CD14-positive monocyte (primary cell): ENCODE measurements at regions not wholly inside any gene's neighbourhood (a gene's known extent, or its start where the extent isn't known, plus 50 kb on each side); places are given as distances from the start of the nearest gene placed in this dataset.

Source experiments
- DNase-seq, 3 donors: peaks; one replicate each; pipeline ENCODE4 v3.0.0-alpha.2; 2011 to 2022
- H2AFZ ChIP-seq: 2 replicates; pipeline ENCODE4 v1.6.0; 2012; ENCODE audit warnings: mild to moderate bottlenecking, low read depth, low read length, inconsistent platforms; ENCODE audit not compliant: insufficient read depth, poor library complexity, severe bottlenecking
- H3K27ac ChIP-seq, 2 donors: 1 replicate in 1 of 2; 2 replicates in 1 of 2; pipeline ENCODE4 v1.5.1; 2012 to 2013; ENCODE audit warnings: low read length in 2 of 2, control low read depth in 1 of 2, inconsistent platforms in 1 of 2, low read depth in 1 of 2, mild to moderate bottlenecking in 1 of 2
- H3K27me3 ChIP-seq, 2 donors: one replicate each; pipeline versions ENCODE4 v1.6.0 to v1.6.1; 2011 to 2013; ENCODE audit warnings: low read length in 2 of 2; ENCODE audit not compliant: control insufficient read depth in 2 of 2, insufficient read depth in 2 of 2
- H3K36me3 ChIP-seq, 2 donors: replicated peaks in 1 of 2; 1 replicate in 1 of 2; 2 replicates in 1 of 2; pipeline versions ENCODE4 v1.5.1 to v1.6.1; 2012 to 2013; ENCODE audit warnings: low read length in 2 of 2, control low read depth in 1 of 2, inconsistent platforms in 1 of 2, mild to moderate bottlenecking in 1 of 2; ENCODE audit not compliant: insufficient read depth in 2 of 2, control insufficient read depth in 1 of 2
- H3K4me1 ChIP-seq, 2 donors: 1 replicate in 1 of 2; 2 replicates in 1 of 2; pipeline versions ENCODE4 v1.5.1 to v1.6.1; 2012 to 2013; ENCODE audit warnings: low read length in 2 of 2, control low read depth in 1 of 2, inconsistent platforms in 1 of 2, mild to moderate bottlenecking in 1 of 2, moderate library complexity in 1 of 2; ENCODE audit not compliant: insufficient read depth in 2 of 2, control insufficient read depth in 1 of 2
- H3K4me2 ChIP-seq: replicated peaks from 2 replicates; pipeline ENCODE3; 2012; ENCODE audit warnings: low read length, moderate library complexity, mild to moderate bottlenecking; ENCODE audit not compliant: poor library complexity, severe bottlenecking; ENCODE audit errors: extremely low read depth
- H3K4me3 ChIP-seq, 3 experiments: fragments of 200-600 bp in 1 of 3; sonication (generic) in 1 of 3; replicated peaks in 1 of 3; 1 replicate in 2 of 3; 2 replicates in 1 of 3; pipeline ENCODE4 v1.5.1; 2011 to 2013; ENCODE audit warnings: low read length in 3 of 3, mild to moderate bottlenecking in 3 of 3, control low read depth in 2 of 3, low read depth in 2 of 3, inconsistent platforms in 1 of 3, moderate library complexity in 1 of 3
- H3K79me2 ChIP-seq: 2 replicates; pipeline ENCODE4 v1.6.0; 2012; ENCODE audit warnings: mild to moderate bottlenecking, control low read depth, inconsistent platforms, low read length, moderate library complexity; ENCODE audit not compliant: insufficient read depth
- H3K9ac ChIP-seq: 2 replicates; pipeline ENCODE4 v1.6.0; 2017; ENCODE audit warnings: low read length, mild to moderate bottlenecking; ENCODE audit not compliant: insufficient read depth, poor library complexity, severe bottlenecking
- H3K9me3 ChIP-seq, 2 donors: replicated peaks in 1 of 2; 1 replicate in 1 of 2; 2 replicates in 1 of 2; pipeline versions ENCODE4 v1.5.1 to v1.6.1; 2012 to 2013; ENCODE audit warnings: low read length in 2 of 2, control low read depth in 1 of 2; ENCODE audit not compliant: control insufficient read depth in 1 of 2, insufficient read depth in 1 of 2
- H4K20me1 ChIP-seq: 2 replicates; pipeline ENCODE4 v1.6.0; 2012; ENCODE audit warnings: mild to moderate bottlenecking, low read length, control low read depth, moderate library complexity; ENCODE audit not compliant: insufficient read depth
- H3K27ac Mint-ChIP-seq, 7 donors: one replicate each; pipeline ENCODE4 v1.8.0; 2020; ENCODE audit warnings: mild to moderate bottlenecking in 7 of 7, mixed read lengths in 7 of 7, moderate library complexity in 6 of 7, inconsistent platforms in 2 of 7
- H3K27me3 Mint-ChIP-seq, 3 donors: one replicate each; pipeline ENCODE4 v1.8.0; 2021 to 2022; ENCODE audit warnings: low read depth in 3 of 3, mild to moderate bottlenecking in 3 of 3, mixed read lengths in 3 of 3, moderate library complexity in 3 of 3, inconsistent platforms in 1 of 3
- H3K36me3 Mint-ChIP-seq, 2 donors: one replicate each; pipeline ENCODE4 v1.8.0; 2020; ENCODE audit warnings: mixed read lengths in 2 of 2, inconsistent platforms in 1 of 2, mild to moderate bottlenecking in 1 of 2
- H3K4me1 Mint-ChIP-seq: one replicate; pipeline ENCODE4 v1.8.0; 2020; ENCODE audit warnings: mild to moderate bottlenecking, mixed read lengths
- H3K4me3 Mint-ChIP-seq, 2 donors: one replicate each; pipeline ENCODE4 v1.8.0; 2020; ENCODE audit warnings: mild to moderate bottlenecking in 2 of 2, mixed read lengths in 2 of 2, moderate library complexity in 1 of 2
- H3K9me3 Mint-ChIP-seq, 7 donors: one replicate each; pipeline ENCODE4 v1.8.0; 2020 to 2022; ENCODE audit warnings: mixed read lengths in 7 of 7, mild to moderate bottlenecking in 6 of 7, moderate library complexity in 6 of 7, inconsistent platforms in 2 of 7
- WGBS: methylation state at CpG from one replicate; pipeline ENCODE4 v1.1.5; 2013; ENCODE audit warnings: missing lambda C conversion rate; ENCODE audit not compliant: insufficient coverage; 5-methylcytosine and 5-hydroxymethylcytosine counted together
- intact Hi-C, 2 donors: fragments of 100-400 bp; cut with micrococcal nuclease; formaldehyde crosslinking; loops; one replicate each; pipeline versions ENCODE4 v1.15.0 to v1.15.1; 2023
- TF ChIP-seq, protein P1 (sequence below): fragments of 200-600 bp; IDR thresholded peaks from one replicate; pipeline ENCODE4 v1.8.0; 2022; ENCODE audit warnings: antibody characterized with exemption, mild to moderate bottlenecking

DNA sequence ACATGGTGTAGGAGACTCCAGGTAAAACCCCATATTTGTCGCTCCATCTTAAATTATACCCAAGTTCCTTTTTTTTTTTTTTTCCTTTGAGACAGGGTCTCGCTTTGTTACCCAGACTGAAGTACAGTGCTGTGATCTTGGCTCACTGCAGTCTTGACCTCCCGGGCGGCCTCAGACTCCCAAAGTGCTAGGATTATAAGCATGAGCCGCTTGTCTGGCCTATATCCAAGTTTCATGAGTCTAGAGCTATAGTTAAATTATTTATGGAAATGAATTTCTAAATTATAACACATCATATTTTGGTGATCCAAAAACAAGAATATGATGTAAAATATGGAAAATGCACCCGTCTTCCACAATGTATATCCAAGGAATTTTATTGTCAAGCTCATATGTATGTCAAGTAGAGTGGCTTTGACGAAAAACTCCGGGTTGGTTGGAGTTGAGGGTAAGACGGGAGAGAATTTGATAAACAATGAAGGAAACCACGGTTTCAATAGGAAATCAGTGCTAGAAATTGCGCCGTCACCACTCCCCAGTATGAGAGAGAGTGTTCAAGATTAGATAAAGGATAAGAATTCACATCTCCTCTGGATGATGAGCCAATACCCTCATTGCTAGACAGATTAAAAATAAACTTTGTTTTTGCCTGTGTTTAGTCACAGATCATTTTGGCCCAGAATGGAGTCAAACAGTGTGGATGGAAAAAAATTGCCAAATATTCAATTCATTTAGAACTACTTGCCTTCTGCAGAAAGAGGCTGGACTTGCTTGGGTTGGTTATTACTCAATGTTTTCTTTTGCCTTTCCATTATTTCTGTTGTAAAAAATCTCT is 209.2 kb upstream of the NR2F2 start:
- Histone ChIP-seq H3K27ac (no peak overlapping the region), H3K4me2 (no peak overlapping the region), H3K27me3 (no peaks in the 10 kb centered on the region), H3K4me3 (no peak overlapping the region), H2AFZ (no peak overlapping the region), H3K4me1 (no peaks in the 10 kb centered on the region), H3K79me2 (no peaks in the 10 kb centered on the region), H3K36me3 (no peaks in the 10 kb centered on the region), H3K9ac (no peak overlapping the region), H3K9me3 (peaks cover 0 to 3% of the 10 kb centered on the region in 2 donors), H4K20me1 (no peaks in the 10 kb centered on the region)
- Mint-ChIP-seq H3K9me3 (peaks cover 2 to 14% (median 7%) of the 10 kb centered on the region in 7 donors), H3K4me3 (no peak overlapping the region), H3K4me1 (no peaks in the 10 kb centered on the region), H3K27ac (no peak overlapping the region), H3K36me3 (no peaks in the 10 kb centered on the region), H3K27me3 (no peaks in the 10 kb centered on the region)
- no peak for DNase-seq
- intact Hi-C loops = no loop called here
- TF ChIP-seq, protein P1, sequence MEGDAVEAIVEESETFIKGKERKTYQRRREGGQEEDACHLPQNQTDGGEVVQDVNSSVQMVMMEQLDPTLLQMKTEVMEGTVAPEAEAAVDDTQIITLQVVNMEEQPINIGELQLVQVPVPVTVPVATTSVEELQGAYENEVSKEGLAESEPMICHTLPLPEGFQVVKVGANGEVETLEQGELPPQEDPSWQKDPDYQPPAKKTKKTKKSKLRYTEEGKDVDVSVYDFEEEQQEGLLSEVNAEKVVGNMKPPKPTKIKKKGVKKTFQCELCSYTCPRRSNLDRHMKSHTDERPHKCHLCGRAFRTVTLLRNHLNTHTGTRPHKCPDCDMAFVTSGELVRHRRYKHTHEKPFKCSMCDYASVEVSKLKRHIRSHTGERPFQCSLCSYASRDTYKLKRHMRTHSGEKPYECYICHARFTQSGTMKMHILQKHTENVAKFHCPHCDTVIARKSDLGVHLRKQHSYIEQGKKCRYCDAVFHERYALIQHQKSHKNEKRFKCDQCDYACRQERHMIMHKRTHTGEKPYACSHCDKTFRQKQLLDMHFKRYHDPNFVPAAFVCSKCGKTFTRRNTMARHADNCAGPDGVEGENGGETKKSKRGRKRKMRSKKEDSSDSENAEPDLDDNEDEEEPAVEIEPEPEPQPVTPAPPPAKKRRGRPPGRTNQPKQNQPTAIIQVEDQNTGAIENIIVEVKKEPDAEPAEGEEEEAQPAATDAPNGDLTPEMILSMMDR = no peak
- WGBS = 87% methylated on average over 4 of the region's 12 CpGs

GRCh38 chr15:96122077-96123027 is 208.1 kb upstream of the NR2F2 start:
- H3K4me3 Mint-ChIP-seq = no peak overlapping the region
- H3K9me3 Mint-ChIP-seq = peaks cover 2 to 18% (median 8%) of the 10 kb centered on the region in 7 donors
- H3K9ac ChIP-seq = no peak overlapping the region
- H3K36me3 ChIP-seq = no peaks in the 10 kb centered on the region
- H3K79me2 ChIP-seq = no peaks in the 10 kb centered on the region
- no peaks in the 10 kb centered on the region for H4K20me1 ChIP-seq
- intact Hi-C loops = no loop called here
- no peak for DNase-seq
- no peaks in the 10 kb centered on the region for H3K4me1 Mint-ChIP-seq
- WGBS = 89% methylated on average over 3 of the region's 5 CpGs
- H3K27ac ChIP-seq = no peak overlapping the region
- H2AFZ ChIP-seq = no peak overlapping the region
- peaks cover 0 to 2% (median 0%) of the 10 kb centered on the region in 3 donors for H3K27me3 Mint-ChIP-seq
- H3K4me1 ChIP-seq = no peaks in the 10 kb centered on the region
- TF ChIP-seq, protein P1 = no peak
- H3K4me2 ChIP-seq = no peak overlapping the region
- H3K27ac Mint-ChIP-seq = no peak overlapping the region
- no peak overlapping the region for H3K4me3 ChIP-seq
- no peaks in the 10 kb centered on the region for H3K36me3 Mint-ChIP-seq
- no peaks in the 10 kb centered on the region for H3K27me3 ChIP-seq
- peaks cover 0 to 3% of the 10 kb centered on the region in 2 donors for H3K9me3 ChIP-seq
